ENCODE measurements at regions not wholly inside any gene's neighbourhood (a gene's known extent, or its start where the extent isn't known, plus 50 kb on each side); places are given as distances from the start of the nearest gene placed in this dataset.

- no peak for TF ChIP-seq POLR2AphosphoS5 (IDR thresholded peaks at IDR 0.05)
- TF ChIP-seq POLR2A (IDR thresholded peaks at IDR 0.05) = no peak
These were observed 385.0 kb upstream of the NFIA start for GRCh38 chr1:60697204-60697994.

Measured in breast epithelium (tissue), 3 donors.